Activated CD4-positive, alpha-beta T cell treated with anti-CD3 and anti-CD28 coated beads, Interleukin-2, Interleukin-6, amounts not matched to agents 100 ng/mL and 50 ng/mL, durations not matched to agents 16 hours and 8 hours (primary cell): ENCODE measurements at regions not wholly inside any gene's neighbourhood (a gene's known extent, or its start where the extent isn't known, plus 50 kb on each side); places are given as distances from the start of the nearest gene placed in this dataset.
"Not testable (repeated sequence)": the region's sequence is repeated elsewhere in the genome, so short reads cannot be mapped to it uniquely, and the experiment has no call there.

ENCODE experiments used
- DNase-seq: peaks from one replicate; pipeline ENCODE4 v3.0.0-alpha.2; 2020

DNA sequence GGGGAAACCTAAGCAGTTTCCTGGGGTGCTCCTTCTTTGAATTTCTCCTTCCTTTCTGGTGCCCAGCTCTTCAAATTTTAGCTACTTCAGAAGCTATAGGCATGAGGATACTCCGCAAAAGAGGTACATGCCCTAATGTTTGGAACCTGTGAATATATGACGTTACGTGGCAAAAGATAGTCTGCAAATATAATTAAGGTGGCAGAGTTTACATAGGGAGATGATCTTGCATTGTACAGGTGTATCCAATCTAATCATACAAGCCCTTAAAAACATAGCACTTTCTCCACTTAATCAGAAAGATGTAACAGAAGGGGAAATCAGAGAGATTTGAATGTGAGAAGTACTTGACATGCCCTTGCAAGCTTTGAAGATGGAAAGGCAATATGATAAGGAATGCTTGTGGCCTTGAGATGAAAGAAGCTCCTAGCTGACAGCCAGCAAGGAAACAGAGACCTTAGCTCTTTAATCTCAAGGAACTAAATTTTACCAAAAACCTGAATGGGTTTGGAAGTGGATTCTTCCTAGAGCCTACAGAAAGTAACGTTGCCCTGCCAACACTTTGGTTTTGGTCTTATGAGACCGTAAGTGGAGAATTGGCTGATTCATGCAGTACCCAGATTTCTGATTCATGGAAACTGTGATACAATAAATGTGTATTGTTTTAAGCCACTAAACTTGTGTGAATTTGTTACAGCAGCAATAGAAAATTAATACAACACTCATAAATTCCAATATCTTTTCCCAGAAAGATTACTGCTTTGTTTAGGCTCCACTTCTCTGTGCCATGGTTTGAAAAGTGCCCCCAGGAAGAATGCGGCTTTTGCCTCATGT, 268.4 kb downstream of the FAM170A start:
- DNase-seq = no peak

DNA sequence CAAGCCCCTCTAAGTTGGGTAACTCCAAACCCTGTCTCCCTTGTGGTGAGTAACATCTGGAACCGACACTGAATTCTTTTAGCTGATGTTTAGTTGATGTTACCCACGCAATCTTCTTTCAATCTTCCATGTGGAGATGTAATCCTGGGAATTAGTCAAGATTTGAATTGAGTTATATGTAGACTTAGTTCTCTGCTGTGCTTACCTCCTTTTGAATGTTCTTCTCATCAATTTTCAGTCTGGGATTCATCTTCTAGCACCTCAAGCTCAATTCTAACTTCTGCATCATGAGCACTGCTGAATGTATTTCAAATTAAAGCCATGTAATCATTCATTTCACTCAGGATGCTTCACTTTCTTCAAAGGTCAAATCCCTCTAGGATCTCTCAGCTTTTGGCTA, 270.6 kb downstream of the FAM170A start:
- DNase-seq = no peak

DNA sequence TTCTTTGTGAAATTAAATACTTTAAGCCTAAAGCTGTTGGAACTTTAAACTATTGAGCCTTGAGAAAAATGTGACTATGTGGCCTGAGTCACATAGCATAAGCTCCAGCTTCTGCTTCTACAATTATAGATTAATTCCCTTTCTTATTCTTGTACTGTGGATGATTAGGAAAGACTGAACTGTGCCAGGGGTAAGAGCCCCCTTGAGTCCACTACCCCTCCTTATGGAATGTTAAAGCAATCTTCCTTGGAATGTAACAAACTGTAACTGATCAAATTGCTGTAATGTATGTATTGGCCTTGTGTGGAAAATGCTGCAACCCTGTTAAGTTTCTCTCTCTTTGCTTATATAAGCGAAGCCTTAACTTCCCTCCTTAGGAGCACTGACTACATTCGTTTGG, 273.2 kb downstream of the FAM170A start:
- no peak for DNase-seq

DNA sequence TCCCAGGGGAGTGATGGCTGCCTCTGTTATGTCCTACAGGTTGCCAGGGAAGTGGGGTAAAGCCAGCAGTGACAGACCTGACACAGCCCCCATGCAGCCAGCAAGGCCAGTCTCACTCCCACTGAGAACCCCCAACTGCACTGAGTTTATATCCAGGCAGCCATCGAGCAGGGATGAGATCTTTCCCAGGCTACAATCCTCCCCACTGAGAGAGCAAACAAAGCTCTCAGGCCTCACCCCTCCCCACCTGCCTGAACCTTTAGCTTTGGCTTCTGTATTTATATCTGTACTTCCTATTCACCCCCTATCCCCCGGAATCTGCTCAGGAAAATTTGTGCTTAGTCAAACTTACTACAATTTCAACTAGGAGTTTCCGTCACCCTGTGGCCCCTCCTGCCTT, 284.1 kb downstream of the FAM170A start:
- no peak for DNase-seq

DNA sequence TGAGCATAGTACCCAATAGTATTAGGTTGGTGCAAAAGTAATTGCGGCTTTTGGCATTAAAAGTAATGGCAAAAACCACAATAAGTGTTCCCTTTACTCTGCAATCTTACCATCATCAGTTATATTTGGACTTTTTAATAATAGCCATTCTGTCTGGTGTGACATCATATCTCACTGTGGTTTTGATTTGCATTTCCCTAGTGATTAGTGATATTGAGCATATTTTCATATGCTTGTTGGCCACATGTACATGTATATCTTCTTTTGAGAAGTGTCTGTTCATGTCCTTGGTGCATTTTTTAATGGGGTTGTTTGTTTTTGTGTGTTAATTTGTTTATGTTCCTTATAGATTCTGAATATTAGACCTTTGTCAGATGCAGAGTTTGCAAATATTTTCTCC, 289.9 kb downstream of the FAM170A start:
- DNase-seq = no peak

DNA sequence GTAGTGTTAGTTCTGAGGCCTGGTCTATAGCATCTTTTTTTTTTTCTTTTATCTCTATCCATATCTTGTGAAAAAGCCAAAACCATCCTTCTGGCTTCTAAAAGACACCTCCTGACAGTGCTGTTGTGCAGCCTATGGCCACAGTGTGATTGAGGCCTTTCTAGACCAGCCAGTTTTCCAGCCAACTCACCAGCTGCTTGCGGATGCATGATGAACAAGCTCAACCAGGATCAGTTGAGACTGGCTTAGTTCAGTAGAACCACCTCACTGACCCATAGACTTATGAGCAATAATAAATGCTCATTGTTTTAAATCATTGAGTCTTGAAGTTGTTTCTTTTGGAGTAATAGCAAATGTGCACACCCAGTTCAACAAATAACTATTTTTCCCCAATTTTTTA, 296.9 kb downstream of the FAM170A start:
- no peak for DNase-seq

DNA sequence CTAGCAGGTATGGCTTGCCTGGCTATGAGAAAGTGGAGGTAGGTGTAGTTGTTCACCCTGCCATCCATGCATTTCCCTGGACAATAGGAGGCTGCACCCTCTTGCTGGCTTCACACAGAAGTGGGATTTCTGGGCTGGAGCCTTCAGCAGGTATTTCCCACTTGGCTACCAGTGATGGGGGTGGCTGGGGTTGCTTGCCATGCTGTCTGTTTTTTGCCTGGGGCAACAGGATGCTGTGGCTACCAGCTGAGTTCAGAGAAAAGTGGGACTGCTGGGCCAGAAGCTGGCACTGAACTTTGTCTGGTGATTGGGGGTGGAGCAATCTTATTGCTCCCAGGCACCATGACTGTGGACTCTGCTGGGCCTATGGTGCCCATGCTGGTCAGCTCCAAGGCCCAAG, 299.6 kb downstream of the FAM170A start:
- no peak for DNase-seq

DNA sequence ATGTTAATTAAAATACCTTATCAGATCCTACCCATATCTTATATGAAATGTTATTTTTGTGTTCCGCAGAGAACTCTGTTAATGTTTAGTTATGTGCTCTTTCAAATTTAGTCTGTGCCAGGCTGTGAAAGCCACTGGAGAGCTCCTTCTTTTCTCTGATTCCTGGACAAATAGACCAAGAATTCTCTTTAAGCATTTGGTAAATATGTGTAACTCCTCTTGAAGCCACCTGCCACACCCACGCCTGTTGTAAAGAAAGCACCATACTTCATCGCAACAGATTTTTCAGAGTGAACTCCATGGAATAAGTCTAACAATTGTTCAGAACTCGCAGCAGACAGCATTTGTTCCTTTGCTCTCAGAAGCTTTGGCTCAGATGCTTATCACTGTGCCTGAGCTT, 301.1 kb downstream of the FAM170A start:
- DNase-seq = no peak

DNA sequence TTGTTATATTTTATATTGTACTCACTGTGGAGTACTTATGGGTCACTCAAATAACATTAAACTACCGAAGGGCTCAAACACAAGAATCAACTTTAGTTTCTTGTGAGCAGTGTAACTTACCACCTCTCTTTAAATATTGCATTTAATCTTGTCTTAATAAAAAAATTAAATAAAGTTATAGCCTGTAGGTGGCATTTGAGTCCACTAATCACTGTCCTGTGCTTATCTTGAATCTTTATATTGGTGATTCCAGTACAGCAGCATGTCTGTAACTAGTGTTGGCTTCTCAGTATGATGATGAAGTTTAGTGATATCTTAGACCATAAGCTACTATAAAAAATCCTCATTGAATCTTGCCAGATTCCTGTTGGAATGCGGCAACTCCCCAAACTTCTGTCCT, 313.8 kb downstream of the FAM170A start:
- DNase-seq = no peak

DNA sequence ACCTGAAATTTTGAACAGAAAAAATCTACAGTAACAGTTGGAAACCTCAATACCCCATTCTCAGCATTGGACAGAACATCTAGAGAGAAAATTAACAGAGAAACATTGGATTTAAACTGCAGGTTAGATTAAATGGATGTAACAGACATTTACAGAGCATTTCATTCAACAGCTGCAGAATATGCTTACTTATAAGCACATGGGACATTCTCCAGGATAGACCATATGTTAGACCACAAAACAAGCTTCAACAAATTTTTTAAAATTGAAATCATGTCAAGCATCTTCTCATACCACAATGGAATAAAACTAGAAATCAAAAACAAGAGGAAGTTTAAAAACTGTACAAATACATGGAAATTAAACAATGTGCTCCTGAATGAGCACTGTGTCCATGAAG, 316.3 kb downstream of the FAM170A start:
- no peak for DNase-seq

DNA sequence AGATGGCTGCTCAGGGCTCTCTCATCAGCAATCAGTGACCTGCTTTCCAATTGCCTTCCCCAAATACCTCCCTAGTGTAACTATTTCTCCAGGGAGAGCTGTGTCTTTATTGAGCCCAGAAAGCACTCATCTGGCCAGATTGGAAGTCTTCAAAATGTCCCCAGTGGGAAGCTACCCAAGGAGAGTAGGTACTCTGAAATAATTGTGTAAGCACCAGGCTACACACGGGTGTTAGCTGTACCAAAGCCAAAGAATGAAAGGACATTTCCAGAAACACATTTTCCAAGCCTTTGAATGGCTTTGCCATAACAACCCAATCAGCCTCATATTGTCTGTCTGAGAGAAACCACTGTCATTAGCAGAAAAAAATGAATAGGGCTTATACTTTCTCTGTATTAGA, 318.8 kb downstream of the FAM170A start:
- no peak for DNase-seq

DNA sequence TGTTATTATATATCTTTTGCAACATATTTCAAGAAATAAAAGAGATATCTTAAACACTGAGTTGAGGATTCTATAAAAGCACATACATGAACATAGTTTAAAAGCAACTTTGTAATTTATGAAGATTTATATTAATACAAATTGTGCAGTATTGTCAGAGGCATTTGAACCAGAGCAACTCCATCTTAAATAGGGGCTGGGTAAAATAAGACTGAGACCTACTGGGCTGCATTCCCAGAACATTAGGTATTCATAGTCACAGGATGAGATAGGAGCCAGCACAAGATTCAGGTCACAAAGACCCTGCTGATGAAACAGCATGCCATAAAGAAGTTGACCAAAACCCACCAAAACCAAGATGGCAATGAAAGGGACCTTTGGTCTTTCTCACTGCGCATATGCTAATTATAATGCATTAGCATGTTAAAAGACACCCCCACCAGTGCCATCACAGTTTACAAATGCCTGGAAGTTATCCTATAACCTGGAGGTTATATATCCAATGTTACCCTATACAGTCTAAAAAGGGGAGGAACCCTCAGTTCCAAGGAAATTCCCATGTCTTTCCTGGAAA, 320.2 kb downstream of the FAM170A start:
- no peak for DNase-seq

DNA sequence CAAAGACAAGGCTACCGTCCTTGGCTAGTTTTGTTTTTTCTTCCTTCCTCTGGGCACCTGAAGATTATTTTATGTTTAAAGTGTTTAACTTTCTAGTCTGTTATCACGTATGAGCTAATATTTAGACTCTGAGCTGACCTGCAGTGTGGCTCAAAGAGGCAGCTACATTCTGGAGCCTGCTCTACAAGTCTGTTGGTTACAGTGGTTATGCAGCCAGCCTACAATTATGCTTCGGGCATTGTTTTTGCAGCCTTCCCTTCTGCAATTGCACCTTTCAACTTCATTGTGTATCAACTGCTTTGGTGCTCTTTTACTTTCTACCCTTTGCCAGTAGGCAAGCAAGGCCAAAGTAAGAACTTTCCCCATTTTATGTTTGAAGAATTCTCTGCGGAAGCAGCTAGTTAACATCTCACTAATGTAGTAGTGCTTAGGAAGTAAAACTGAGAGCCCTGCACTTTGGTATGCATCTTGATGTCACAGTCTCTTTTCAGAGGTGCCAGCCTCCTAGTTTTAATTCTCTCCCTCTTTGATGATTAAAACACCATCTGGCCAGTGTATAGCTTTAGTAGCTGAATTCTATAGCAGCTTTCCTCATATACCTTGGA, 322.1 kb downstream of the FAM170A start:
- no peak for DNase-seq

DNA sequence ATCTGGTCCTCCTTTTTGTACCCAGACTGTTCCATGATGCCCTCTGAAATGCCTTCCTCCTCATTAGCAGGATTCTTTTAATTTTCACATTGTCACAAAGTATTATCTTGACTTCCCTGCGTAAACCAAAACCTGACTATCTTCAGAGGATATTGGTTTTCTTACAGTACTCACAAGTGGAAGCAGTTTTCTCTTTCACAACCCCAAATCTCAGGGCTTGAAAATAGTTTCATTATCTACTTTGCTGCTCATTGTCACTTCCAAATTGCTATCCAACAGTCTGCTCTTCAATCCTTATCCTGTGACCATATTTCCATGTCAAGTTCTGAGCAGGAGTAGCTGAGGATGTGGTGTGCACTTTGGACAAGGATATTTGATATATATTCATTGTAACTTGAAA, 324.1 kb downstream of the FAM170A start:
- no peak for DNase-seq

DNA sequence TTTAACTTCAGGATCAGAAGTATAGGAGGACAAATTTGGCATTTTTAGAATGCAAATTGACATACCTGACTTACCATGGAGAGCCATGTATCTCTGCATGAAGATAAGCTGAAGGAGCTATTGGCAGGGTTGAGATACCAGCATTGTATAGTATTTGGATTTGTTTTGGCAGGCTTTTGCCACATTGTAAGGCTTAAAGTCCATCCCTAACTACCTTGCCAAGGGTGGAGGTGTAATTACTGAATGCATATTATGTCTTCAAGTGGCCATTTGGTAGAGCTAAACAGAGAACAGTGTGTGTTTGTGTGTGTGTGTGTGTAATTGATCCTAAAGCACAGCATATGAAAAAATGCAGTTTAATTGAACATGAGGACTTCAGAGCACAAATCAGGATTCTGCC, 324.7 kb downstream of the FAM170A start:
- DNase-seq = no peak

DNA sequence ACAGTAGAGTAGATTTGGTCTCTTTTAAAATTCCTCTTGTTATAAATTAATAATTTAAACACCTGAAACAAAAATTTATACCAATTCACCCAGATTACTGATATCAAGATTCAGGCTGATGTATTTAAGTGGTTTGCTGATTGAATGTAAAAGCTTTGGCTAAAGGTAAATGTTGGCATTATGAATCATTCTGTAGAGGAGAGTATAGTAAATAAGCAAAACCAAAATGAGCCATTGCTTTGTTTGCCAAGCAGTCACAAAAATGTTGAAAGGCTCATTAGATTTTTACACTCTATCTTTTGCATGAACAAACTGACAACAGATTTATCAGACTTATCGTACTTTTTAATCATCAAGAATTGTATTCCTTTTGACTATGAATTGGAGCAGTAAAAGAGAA, 332.6 kb downstream of the FAM170A start:
- DNase-seq = no peak

DNA sequence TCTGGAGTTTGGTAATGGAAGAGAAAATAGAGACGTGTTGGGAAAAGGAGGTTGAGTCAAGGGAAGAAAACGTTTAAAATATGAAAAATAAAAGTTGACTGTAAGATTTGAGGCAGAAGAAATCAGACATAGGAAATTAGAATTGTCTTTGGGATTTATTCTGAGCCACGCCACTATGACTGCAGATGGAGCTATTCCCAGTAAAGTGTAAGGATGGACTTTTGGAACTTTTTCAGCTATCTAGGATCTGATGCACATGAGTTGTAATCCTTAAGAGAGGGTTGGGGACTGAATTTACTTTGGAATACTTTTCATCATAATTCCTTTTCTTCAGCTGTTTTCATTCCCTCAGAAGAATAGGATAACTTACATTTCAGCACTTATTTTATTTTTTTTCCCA, 336.7 kb downstream of the FAM170A start:
- DNase-seq = no peak

DNA sequence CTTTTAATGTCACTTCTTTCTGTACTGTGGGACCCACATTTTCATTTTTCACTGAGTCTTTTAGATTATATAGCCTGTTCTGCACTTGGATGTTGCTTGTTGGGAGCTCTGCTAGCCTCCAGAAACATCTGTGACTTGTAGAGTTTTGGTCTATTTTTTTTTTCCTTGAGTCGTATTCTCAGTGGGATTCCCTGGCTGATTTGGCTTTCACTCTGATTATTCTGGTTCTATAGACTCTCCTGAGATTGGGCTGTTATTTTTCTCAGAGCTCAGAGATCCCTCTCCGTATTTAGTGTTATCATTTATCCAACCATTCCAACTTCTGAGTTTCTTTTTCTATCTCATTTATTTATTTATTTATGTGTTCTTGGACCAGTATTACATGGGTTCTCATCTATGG, 339.3 kb downstream of the FAM170A start:
- DNase-seq = no peak

DNA sequence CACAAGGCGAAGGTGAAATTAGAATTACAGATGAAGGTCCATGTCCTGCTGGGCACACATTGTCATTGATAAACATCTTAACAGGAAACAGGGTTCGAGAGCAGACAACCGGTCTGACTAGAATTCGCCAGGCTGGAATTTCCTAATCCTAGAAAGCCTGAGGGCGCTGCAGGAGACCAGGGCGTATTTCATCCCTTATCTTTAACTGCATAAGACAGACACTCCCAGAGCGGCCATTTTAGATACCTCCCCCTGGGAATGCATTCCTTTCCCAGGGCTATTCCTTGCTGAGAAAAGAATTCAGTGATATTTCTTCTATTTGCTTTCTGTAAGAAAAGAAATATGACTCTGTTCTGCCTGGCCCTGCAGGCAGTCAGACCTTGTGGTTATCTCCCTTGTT, 357.7 kb downstream of the FAM170A start:
- not testable (repeated sequence) for DNase-seq

DNA sequence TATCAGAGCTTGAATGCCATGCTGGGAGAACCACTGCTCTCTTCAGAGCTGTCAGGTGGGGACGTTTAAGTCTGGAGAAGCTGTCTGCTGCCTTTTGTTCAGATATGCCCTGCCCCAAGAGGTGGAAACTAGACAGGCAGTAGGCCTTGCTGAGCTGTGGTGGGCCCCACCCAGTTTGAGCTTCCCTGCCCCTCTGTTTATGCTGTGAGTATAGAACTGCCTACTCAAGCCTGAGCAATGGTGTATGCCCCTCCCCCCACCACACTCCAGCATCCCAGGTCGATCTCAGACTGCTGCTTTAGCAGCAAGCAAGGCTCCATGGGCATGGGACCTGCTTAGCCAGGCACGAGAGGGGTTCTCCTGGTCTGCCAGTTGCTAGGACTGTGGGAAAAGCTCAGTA, 362.3 kb downstream of the FAM170A start:
- no peak for DNase-seq

DNA sequence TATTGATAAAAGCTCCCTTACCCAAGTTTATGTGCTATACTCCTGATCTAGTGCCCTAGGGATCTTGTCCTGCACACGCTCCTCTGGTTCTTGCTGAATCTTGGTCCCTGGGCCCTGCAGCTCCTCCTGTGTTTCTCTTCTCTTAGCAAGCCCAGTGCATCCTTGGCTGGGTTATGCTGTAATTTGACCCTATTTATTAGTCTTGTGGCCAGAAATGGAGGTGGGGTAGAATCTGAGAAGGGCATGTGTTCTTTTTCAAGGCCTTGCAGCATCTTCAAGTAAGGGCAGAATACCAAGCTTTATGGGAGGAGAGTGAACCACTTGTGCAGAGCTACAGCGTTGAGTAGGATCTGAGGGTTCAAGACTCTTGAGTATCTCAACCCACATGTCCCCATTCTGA, 366.8 kb downstream of the FAM170A start:
- DNase-seq = no peak

DNA sequence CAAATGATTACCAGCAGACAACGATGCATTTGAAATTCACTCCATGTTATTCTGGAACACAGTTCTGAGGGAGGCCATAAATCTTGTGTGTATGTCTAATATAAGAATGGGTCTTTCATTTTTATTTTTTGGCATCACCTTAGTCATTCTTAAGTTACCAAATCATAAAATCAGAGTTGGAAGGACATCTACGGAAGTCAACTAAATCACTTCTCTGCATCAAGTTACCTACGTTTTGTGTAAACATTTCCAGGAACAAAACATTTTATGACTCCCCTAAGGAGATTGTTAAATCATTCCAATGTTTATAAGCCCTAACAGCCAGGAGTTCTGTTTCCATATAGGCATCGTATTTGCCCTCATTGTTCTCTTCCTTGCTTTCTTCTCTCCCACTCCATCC, 378.2 kb downstream of the FAM170A start:
- no peak for DNase-seq

DNA sequence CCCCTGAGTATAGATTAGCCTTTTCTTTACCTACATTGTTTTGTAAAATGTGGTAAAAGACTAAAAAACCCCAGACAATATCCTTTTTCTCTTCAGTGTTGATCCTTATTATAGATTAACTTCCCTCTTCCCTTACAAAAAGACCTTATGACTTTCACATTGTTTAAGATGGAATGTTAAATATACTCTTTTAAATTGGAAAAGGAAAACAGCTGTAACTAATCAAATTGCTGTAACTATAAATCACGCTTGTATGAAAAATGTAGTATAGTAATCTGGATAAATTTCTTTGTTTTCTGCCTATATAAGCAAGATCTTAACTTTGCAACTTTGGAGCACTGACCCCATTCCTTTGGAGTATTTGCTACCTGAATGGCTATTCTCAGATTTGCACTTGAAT, 383.1 kb downstream of the FAM170A start:
- DNase-seq = no peak

DNA sequence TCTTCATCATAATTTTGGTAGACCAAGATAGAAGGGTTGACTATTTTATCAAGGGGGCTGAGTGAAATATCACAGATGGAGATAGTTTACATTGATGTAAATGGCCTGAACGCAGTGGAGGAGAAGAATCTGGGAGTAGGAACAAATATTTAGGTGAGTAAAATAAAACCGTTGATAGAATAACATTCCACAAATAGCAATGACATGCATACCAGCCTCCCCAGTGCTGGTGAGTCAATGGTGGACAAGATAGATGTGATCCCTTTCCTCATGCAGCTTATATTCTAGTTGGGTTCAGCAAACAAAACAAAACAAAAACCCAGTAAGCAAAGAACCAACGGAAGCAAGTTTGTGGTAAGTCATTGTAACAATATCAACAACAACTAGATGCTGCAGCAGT, 385.2 kb downstream of the FAM170A start:
- no peak for DNase-seq
